H9 (cell line): ENCODE measurements at regions not wholly inside any gene's neighbourhood (a gene's known extent, or its start where the extent isn't known, plus 50 kb on each side); places are given as distances from the start of the nearest gene placed in this dataset.

Source experiments
- DNase-seq: peaks from one replicate; pipeline ENCODE4 v3.0.0-alpha.2; 2017
- H2AFZ ChIP-seq: one replicate; pipeline ENCODE4 v1.6.1; 2013; ENCODE audit warnings: mild to moderate bottlenecking, low read length, control low read depth, moderate library complexity
- H2AK5ac ChIP-seq: 2 replicates; pipeline ENCODE4 v1.6.1; 2013; ENCODE audit warnings: low read length, control low read depth, mixed read lengths; ENCODE audit not compliant: insufficient read length
- H2BK120ac ChIP-seq: one replicate; pipeline ENCODE4 v1.6.1; 2013; ENCODE audit warnings: low read depth, mild to moderate bottlenecking, low read length, control low read depth, inconsistent platforms; ENCODE audit not compliant: poor library complexity, severe bottlenecking
- H2BK12ac ChIP-seq: 2 replicates; pipeline ENCODE4 v1.6.1; 2013; ENCODE audit warnings: low read length, control low read depth, mixed read lengths, low read depth; ENCODE audit not compliant: insufficient read length
- H2BK15ac ChIP-seq: 2 replicates; pipeline ENCODE4 v1.6.1; 2013; ENCODE audit warnings: low read depth, low read length, control low read depth
- H2BK20ac ChIP-seq: one replicate; pipeline ENCODE4 v1.6.1; 2013; ENCODE audit warnings: low read depth, mild to moderate bottlenecking, low read length, control low read depth, inconsistent platforms; ENCODE audit not compliant: poor library complexity, severe bottlenecking
- H2BK5ac ChIP-seq: 2 replicates; pipeline ENCODE4 v1.6.1; 2013; ENCODE audit warnings: low read length, control low read depth, mixed read lengths; ENCODE audit not compliant: insufficient read length
- H3K14ac ChIP-seq: 2 replicates; pipeline ENCODE4 v1.6.1; 2013; ENCODE audit warnings: low read length, control low read depth; ENCODE audit not compliant: insufficient read depth
- H3K18ac ChIP-seq: 2 replicates; pipeline ENCODE4 v1.6.1; 2013; ENCODE audit warnings: low read depth, mild to moderate bottlenecking, mixed read lengths, low read length, control low read depth; ENCODE audit not compliant: insufficient read length
- H3K23ac ChIP-seq: 2 replicates; pipeline ENCODE4 v1.6.1; 2013; ENCODE audit warnings: low read length, control low read depth, mixed read lengths, low read depth; ENCODE audit not compliant: insufficient read length
- H3K23me2 ChIP-seq: 2 replicates; pipeline ENCODE4 v1.6.1; 2013; ENCODE audit warnings: low read depth, mild to moderate bottlenecking, mixed read lengths, low read length, control low read depth; ENCODE audit not compliant: insufficient read length, poor library complexity, severe bottlenecking
- H3K27ac ChIP-seq: 2 replicates; pipeline ENCODE4 v1.5.1; 2013; ENCODE audit warnings: low read length, control low read depth, mixed read lengths, low read depth; ENCODE audit not compliant: insufficient read length
- H3K27me3 ChIP-seq: 2 replicates; pipeline ENCODE4 v1.6.1; 2013; ENCODE audit warnings: low read length, control low read depth, inconsistent platforms; ENCODE audit not compliant: insufficient read depth
- H3K4ac ChIP-seq: 2 replicates; pipeline ENCODE4 v1.6.1; 2013; ENCODE audit warnings: low read depth, mild to moderate bottlenecking, control low read depth, inconsistent platforms, low read length, moderate library complexity
- H3K4me1 ChIP-seq: 2 replicates; pipeline ENCODE4 v1.6.1; 2013; ENCODE audit warnings: low read length, control low read depth, inconsistent platforms; ENCODE audit not compliant: insufficient read depth
- H3K4me2 ChIP-seq: 2 replicates; pipeline ENCODE4 v1.6.1; 2013; ENCODE audit warnings: low read length, control low read depth, mixed read lengths; ENCODE audit not compliant: insufficient read length, insufficient read depth
- H3K56ac ChIP-seq: 2 replicates; pipeline ENCODE4 v1.6.1; 2013; ENCODE audit warnings: low read depth, mild to moderate bottlenecking, mixed read lengths, low read length, control low read depth; ENCODE audit not compliant: insufficient read length
- H3K79me1 ChIP-seq: 2 replicates; pipeline ENCODE4 v1.6.1; 2013; ENCODE audit warnings: low read depth, mild to moderate bottlenecking, moderate library complexity, low read length, control low read depth, inconsistent platforms; ENCODE audit not compliant: insufficient read depth, poor library complexity, severe bottlenecking
- H3K79me2 ChIP-seq: 2 replicates; pipeline ENCODE4 v1.6.1; 2013; ENCODE audit warnings: low read length, control low read depth, inconsistent platforms; ENCODE audit not compliant: insufficient read depth
- H3K9ac ChIP-seq: 2 replicates; pipeline ENCODE4 v1.6.1; 2013; ENCODE audit warnings: low read length, control low read depth, mixed read lengths; ENCODE audit not compliant: insufficient read length; ENCODE audit errors: extremely low read depth
- H3K9me3 ChIP-seq: one replicate; pipeline ENCODE4 v1.6.1; 2013; ENCODE audit warnings: low read depth, low read length, inconsistent platforms; ENCODE audit not compliant: control insufficient read depth
- H3T11ph ChIP-seq: one replicate; pipeline ENCODE4 v1.6.1; 2013; ENCODE audit warnings: mild to moderate bottlenecking, low read length, control low read depth, inconsistent platforms
- H4K20me1 ChIP-seq: one replicate; pipeline ENCODE4 v1.6.1; 2013; ENCODE audit not compliant: control insufficient read depth, insufficient read length, insufficient read depth
- H4K5ac ChIP-seq: 2 replicates; pipeline ENCODE4 v1.6.1; 2013; ENCODE audit warnings: low read depth, mild to moderate bottlenecking, mixed read lengths, low read length, control low read depth; ENCODE audit not compliant: insufficient read length
- H4K8ac ChIP-seq: replicated peaks from 2 replicates; pipeline ENCODE4 v1.6.1; 2013; ENCODE audit warnings: low read length, control low read depth, mixed read lengths, low read depth; ENCODE audit not compliant: insufficient read length
- H4K91ac ChIP-seq: 2 replicates; pipeline ENCODE4 v1.6.1; 2013; ENCODE audit warnings: low read depth, mild to moderate bottlenecking, moderate library complexity, mixed read lengths, low read length, control low read depth; ENCODE audit not compliant: insufficient read length
- H3K27ac Mint-ChIP-seq, 3 experiments: 2 replicates in 2 of 3; 3 replicates in 1 of 3; pipeline ENCODE4 v1.8.0; 2020 to 2021; ENCODE audit warnings: mixed read lengths in 3 of 3, mild to moderate bottlenecking in 1 of 3, moderate library complexity in 1 of 3
- H3K27me3 Mint-ChIP-seq: 2 replicates; pipeline ENCODE4 v1.8.0; 2021; ENCODE audit warnings: low read depth, mild to moderate bottlenecking, moderate library complexity, mixed read lengths
- H3K36me3 Mint-ChIP-seq, 3 experiments: 2 replicates in 2 of 3; 3 replicates in 1 of 3; pipeline ENCODE4 v1.8.0; 2020 to 2021; ENCODE audit warnings: low read depth in 3 of 3, mixed read lengths in 3 of 3; ENCODE audit not compliant: insufficient read depth in 1 of 3
- H3K4me1 Mint-ChIP-seq, 2 experiments: 2 replicates each; pipeline ENCODE4 v1.8.0; 2020; ENCODE audit warnings: mixed read lengths in 2 of 2
- H3K4me3 Mint-ChIP-seq, 2 experiments: 2 replicates in 1 of 2; 3 replicates in 1 of 2; pipeline ENCODE4 v1.8.0; 2020 to 2021; ENCODE audit warnings: mild to moderate bottlenecking in 2 of 2, mixed read lengths in 2 of 2, moderate library complexity in 1 of 2
- H3K9me3 Mint-ChIP-seq, 2 experiments: 2 replicates in 1 of 2; 3 replicates in 1 of 2; pipeline ENCODE4 v1.8.0; 2020; ENCODE audit warnings: mild to moderate bottlenecking in 2 of 2, mixed read lengths in 2 of 2, moderate library complexity in 1 of 2
- CTCF ChIP-seq: fragments of 200-600 bp; sonication (generic); conservative IDR thresholded peaks from 3 replicates; pipeline ENCODE4 v1.8.0; 2021; ENCODE audit warnings: antibody characterized with exemption, mild to moderate bottlenecking
- WGBS: extraction: QIAGEN DNeasy Blood & Tissue Kit; methylation state at CpG from one replicate; pipeline ENCODE4 v1.1.7; 2013; ENCODE audit warnings: missing lambda C conversion rate, low lambda C conversion rate, mixed read lengths; ENCODE audit not compliant: insufficient read length; ENCODE audit errors: extremely low coverage; 5-methylcytosine and 5-hydroxymethylcytosine counted together

GRCh38 chr16:55265926-55266325, 58.1 kb upstream of the IRX6 start:
- Histone ChIP-seq H3K4me2 (no peak overlapping the region), H3K56ac (no peak overlapping the region), H4K8ac (no peak overlapping the region), H3K14ac (no peak overlapping the region), H2BK15ac (no peak overlapping the region), H4K5ac (no peak overlapping the region), H3K23me2 (no peaks in the 10 kb centered on the region), H2BK5ac (no peak overlapping the region), H3K79me1 (no peaks in the 10 kb centered on the region), H3K27me3 (no peaks in the 10 kb centered on the region), H2BK120ac (no peak overlapping the region), H3K79me2 (no peaks in the 10 kb centered on the region), H4K91ac (no peak overlapping the region), H2AFZ (no peak overlapping the region), H3K4ac (no peak overlapping the region), H2BK12ac (no peak overlapping the region), H4K20me1 (no peaks in the 10 kb centered on the region), H3K18ac (no peak overlapping the region), H2BK20ac (no peak overlapping the region), H3T11ph (no peak overlapping the region), H3K4me1 (no peaks in the 10 kb centered on the region), H3K9ac (no peak overlapping the region), H3K9me3 (no peaks in the 10 kb centered on the region), H3K23ac (no peak overlapping the region), H3K27ac (no peak overlapping the region), H2AK5ac (no peak overlapping the region)
- no peak for DNase-seq
- no peak overlapping the region for H3K4me3 Mint-ChIP-seq
- no CpG with 5 or more reads among the region's 2 CpGs for WGBS
- H3K9me3 Mint-ChIP-seq, result no peaks in the 10 kb centered on the region; a peak in 2 of 5 replicates
- no peak for TF ChIP-seq CTCF
- no peak overlapping the region for H3K27ac Mint-ChIP-seq
- peaks cover 13% of the 10 kb centered on the region for H3K27me3 Mint-ChIP-seq
- H3K4me1 Mint-ChIP-seq, result peaks cover 8 to 10% of the 10 kb centered on the region in 2 experiments
- H3K36me3 Mint-ChIP-seq, result no peaks in the 10 kb centered on the region
